ENCODE measurements at regions not wholly inside any gene's neighbourhood (a gene's known extent, or its start where the extent isn't known, plus 50 kb on each side); places are given as distances from the start of the nearest gene placed in this dataset.

DNA sequence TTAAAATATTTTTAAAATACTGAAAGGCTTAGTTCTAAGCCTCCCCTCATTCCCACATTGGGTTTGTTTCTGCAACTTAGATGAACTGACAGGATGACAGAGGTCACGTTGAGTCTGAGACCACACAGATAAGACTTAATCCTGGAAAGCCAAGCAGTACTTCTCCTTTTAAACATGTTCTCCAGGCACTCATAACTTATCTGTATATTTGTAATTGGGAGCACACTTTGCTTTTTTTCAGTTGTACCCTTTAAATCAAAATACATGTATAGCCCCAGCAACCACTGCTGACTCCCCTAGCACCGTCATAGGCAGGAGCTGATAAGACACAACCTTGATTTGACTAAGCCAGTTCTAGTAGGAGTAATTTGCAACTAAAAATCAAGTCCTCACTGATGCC is 394.8 kb downstream of the PID1 start:
- TF ChIP-seq, protein P1, sequence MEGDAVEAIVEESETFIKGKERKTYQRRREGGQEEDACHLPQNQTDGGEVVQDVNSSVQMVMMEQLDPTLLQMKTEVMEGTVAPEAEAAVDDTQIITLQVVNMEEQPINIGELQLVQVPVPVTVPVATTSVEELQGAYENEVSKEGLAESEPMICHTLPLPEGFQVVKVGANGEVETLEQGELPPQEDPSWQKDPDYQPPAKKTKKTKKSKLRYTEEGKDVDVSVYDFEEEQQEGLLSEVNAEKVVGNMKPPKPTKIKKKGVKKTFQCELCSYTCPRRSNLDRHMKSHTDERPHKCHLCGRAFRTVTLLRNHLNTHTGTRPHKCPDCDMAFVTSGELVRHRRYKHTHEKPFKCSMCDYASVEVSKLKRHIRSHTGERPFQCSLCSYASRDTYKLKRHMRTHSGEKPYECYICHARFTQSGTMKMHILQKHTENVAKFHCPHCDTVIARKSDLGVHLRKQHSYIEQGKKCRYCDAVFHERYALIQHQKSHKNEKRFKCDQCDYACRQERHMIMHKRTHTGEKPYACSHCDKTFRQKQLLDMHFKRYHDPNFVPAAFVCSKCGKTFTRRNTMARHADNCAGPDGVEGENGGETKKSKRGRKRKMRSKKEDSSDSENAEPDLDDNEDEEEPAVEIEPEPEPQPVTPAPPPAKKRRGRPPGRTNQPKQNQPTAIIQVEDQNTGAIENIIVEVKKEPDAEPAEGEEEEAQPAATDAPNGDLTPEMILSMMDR (IDR thresholded peaks at IDR 0.05): no peak
- TF ChIP-seq POLR2AphosphoS5 (IDR thresholded peaks at IDR 0.05; ENCODE audit: low read depth, low read length): no peak
- TF ChIP-seq, protein P2, sequence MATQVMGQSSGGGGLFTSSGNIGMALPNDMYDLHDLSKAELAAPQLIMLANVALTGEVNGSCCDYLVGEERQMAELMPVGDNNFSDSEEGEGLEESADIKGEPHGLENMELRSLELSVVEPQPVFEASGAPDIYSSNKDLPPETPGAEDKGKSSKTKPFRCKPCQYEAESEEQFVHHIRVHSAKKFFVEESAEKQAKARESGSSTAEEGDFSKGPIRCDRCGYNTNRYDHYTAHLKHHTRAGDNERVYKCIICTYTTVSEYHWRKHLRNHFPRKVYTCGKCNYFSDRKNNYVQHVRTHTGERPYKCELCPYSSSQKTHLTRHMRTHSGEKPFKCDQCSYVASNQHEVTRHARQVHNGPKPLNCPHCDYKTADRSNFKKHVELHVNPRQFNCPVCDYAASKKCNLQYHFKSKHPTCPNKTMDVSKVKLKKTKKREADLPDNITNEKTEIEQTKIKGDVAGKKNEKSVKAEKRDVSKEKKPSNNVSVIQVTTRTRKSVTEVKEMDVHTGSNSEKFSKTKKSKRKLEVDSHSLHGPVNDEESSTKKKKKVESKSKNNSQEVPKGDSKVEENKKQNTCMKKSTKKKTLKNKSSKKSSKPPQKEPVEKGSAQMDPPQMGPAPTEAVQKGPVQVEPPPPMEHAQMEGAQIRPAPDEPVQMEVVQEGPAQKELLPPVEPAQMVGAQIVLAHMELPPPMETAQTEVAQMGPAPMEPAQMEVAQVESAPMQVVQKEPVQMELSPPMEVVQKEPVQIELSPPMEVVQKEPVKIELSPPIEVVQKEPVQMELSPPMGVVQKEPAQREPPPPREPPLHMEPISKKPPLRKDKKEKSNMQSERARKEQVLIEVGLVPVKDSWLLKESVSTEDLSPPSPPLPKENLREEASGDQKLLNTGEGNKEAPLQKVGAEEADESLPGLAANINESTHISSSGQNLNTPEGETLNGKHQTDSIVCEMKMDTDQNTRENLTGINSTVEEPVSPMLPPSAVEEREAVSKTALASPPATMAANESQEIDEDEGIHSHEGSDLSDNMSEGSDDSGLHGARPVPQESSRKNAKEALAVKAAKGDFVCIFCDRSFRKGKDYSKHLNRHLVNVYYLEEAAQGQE (IDR thresholded peaks at IDR 0.05; ENCODE audit: insufficient read depth in 1 of 2, low read depth in 2 of 2, low read length in 1 of 2): no peak
- TF ChIP-seq SIN3A (IDR thresholded peaks at IDR 0.05; ENCODE audit: borderline replicate concordance, insufficient read depth, low read depth, low read length): no peak

Measured in Panc1 (cell line).